Testis (tissue), 2 donors: ENCODE measurements at regions not wholly inside any gene's neighbourhood (a gene's known extent, or its start where the extent isn't known, plus 50 kb on each side); places are given as distances from the start of the nearest gene placed in this dataset.

ENCODE experiments used
- DNase-seq: peaks from one replicate; pipeline ENCODE4 v3.0.0-alpha.2; 2019
- H3K27ac ChIP-seq, 2 donors: fragments of 200-600 bp; sonication (generic); one replicate each; pipeline ENCODE4 v1.5.1; 2019
- H3K27me3 ChIP-seq: fragments of 200-600 bp; sonication (generic); one replicate; pipeline ENCODE4 v1.5.1; 2019
- H3K36me3 ChIP-seq: fragments of 200-600 bp; sonication (generic); one replicate; pipeline ENCODE4 v1.5.1; 2017; ENCODE audit warnings: low read depth; ENCODE audit errors: missing control alignments
- H3K4me1 ChIP-seq: fragments of 200-600 bp; sonication (generic); one replicate; pipeline ENCODE4 v1.5.1; 2019
- H3K4me3 ChIP-seq, 2 donors: fragments of 200-600 bp; sonication (generic); one replicate each; pipeline ENCODE4 v1.5.1; 2017 to 2019
- H3K9me3 ChIP-seq: fragments of 200-600 bp; sonication (generic); one replicate; pipeline ENCODE4 v1.5.1; 2017
- CTCF ChIP-seq, 3 experiments: fragments of 450-650 bp in 2 of 3; fragments of 200-600 bp in 1 of 3; sonication (generic) in 1 of 3; IDR thresholded peaks; one replicate each; pipeline ENCODE4 v1.5.1; 2016 to 2019; ENCODE audit warnings: antibody characterized with exemption in 3 of 3, mild to moderate bottlenecking in 2 of 3, moderate library complexity in 1 of 3
- POLR2A ChIP-seq: fragments of 450-650 bp; IDR thresholded peaks from one replicate; pipeline ENCODE4 v1.6.1; 2017; ENCODE audit warnings: antibody characterized with exemption, mild to moderate bottlenecking, moderate library complexity
- WGBS, 2 donors: methylation state at CpG; one replicate each; pipeline ENCODE4 v1.1.5; 2018; 5-methylcytosine and 5-hydroxymethylcytosine counted together
- intact Hi-C: fragments of 100-400 bp; cut with DNase I; formaldehyde crosslinking; loops from one replicate; pipeline ENCODE4 v1.15.1; 2023; ENCODE audit warnings: low total_unique reads

DNA sequence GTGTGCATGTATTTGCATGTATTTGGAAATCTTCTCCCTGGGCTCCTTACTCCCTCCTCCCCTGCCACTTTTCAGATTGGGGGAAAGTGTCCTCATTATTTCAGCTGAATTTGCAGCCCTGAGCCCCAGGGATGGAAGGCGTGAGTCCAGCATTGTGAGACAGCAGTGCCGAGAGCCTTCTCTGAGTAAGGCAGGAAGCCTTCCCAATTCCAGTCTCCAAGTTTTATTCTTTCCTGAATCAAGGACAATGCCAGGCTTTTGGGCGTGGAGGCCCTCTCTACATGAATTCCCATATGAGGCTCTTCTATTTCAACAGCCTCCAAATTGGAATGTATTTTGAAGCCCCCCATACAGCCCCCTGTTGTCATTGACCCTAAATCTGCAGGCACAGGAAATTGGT is 163.5 kb downstream of the ACKR3 start:
- Histone ChIP-seq H3K27ac (no peak overlapping the region), H3K4me1 (no peaks in the 10 kb centered on the region), H3K27me3 (no peaks in the 10 kb centered on the region), H3K4me3 (no peak overlapping the region), H3K36me3 (no peaks in the 10 kb centered on the region), H3K9me3 (no peaks in the 10 kb centered on the region)
- TF ChIP-seq CTCF (IDR thresholded peaks at IDR 0.05) (no peak), POLR2A (no peak)
- intact Hi-C loops, result no loop called here
- DNase-seq, result no peak
- 76 to 78% methylated on average over 3 of the region's 3 CpGs for WGBS, 2 donors

DNA sequence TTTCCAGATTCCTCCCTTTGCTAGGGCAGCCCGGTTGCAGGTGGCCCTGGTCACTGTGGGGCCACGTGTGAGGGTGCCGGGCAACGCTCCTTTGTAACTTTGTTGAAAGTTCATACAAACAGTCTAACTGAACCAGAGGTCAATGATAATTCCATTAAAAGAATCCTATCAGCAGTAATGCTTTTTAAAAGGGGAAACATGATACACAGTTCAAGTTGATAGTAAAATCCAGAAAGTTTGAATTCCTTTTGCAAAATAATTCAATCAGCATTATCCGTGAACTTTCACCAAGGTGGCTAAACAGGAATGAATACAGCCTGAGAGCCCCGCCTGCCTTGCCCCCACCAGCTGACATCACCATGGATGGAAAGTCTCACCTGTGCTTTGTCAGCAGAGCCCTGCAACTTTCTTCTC is 166.2 kb downstream of the ACKR3 start:
- no peak for DNase-seq
- intact Hi-C loops, result no loop called here
- H3K27ac ChIP-seq, result no peak overlapping the region
- no peaks in the 10 kb centered on the region for H3K9me3 ChIP-seq
- WGBS, 2 donors, result 70 to 76% methylated on average over 6 of the region's 6 CpGs
- TF ChIP-seq CTCF (IDR thresholded peaks at IDR 0.05) (no peak), POLR2A (no peak)
- no peak overlapping the region for H3K4me3 ChIP-seq
- no peaks in the 10 kb centered on the region for H3K4me1 ChIP-seq
- no peaks in the 10 kb centered on the region for H3K36me3 ChIP-seq
- H3K27me3 ChIP-seq, result no peaks in the 10 kb centered on the region

DNA sequence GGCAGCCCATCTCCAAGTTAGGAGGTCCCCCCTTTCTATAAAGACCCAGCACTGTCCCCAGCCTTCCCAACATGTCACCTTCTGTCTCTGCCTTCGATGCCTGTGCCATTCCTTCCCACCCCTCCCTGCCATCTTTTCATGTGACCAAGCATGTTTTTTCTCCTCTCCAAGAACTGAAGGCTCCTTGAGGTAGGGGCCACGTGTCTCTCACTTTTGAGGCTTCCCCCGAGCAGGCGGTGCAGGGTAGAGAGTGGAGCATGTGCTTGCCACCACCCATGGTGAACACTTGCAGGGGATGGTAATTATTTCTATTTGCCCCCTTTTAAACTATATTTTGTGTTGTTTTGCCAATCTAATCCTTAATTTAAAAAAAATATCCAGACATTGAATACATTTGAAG is 168.4 kb downstream of the ACKR3 start:
- 92 to 94% methylated on average over 4 of the region's 4 CpGs for WGBS, 2 donors
- Histone ChIP-seq H3K9me3 (no peaks in the 10 kb centered on the region), H3K4me1 (no peaks in the 10 kb centered on the region), H3K27ac (no peak overlapping the region), H3K27me3 (no peaks in the 10 kb centered on the region), H3K4me3 (no peak overlapping the region), H3K36me3 (no peaks in the 10 kb centered on the region)
- TF ChIP-seq CTCF (IDR thresholded peaks at IDR 0.05) (no peak), POLR2A (no peak)
- intact Hi-C loops, result no loop called here
- no peak for DNase-seq

GRCh38 chr2:236738896-236739295 is 169.3 kb downstream of the ACKR3 start:
- Histone ChIP-seq H3K27me3 (no peaks in the 10 kb centered on the region), H3K9me3 (no peaks in the 10 kb centered on the region), H3K36me3 (no peaks in the 10 kb centered on the region), H3K27ac (no peak overlapping the region), H3K4me3 (no peak overlapping the region), H3K4me1 (no peaks in the 10 kb centered on the region)
- intact Hi-C loops, result no loop called here
- 91 to 92% methylated on average over 2 of the region's 2 CpGs for WGBS, 2 donors
- DNase-seq, result no peak
- no peak for TF ChIP-seq POLR2A
- no peak for TF ChIP-seq CTCF (IDR thresholded peaks at IDR 0.05)

GRCh38 chr2:236739663-236740062 is 170.0 kb downstream of the ACKR3 start:
- TF ChIP-seq CTCF (IDR thresholded peaks at IDR 0.05) (no peak), POLR2A (no peak)
- H3K27me3 ChIP-seq, result no peaks in the 10 kb centered on the region
- H3K4me1 ChIP-seq, result peaks cover 5% of the 10 kb centered on the region
- no peaks in the 10 kb centered on the region for H3K9me3 ChIP-seq
- no peaks in the 10 kb centered on the region for H3K36me3 ChIP-seq
- DNase-seq, result no peak
- H3K4me3 ChIP-seq, result no peak overlapping the region
- H3K27ac ChIP-seq, result no peak overlapping the region
- intact Hi-C loops, result no loop called here
